Activated CD4-positive, alpha-beta T cell treated with anti-CD3 and anti-CD28 coated beads for 36 hours (primary cell): ENCODE measurements at regions not wholly inside any gene's neighbourhood (a gene's known extent, or its start where the extent isn't known, plus 50 kb on each side); places are given as distances from the start of the nearest gene placed in this dataset.

Experiments
- ATAC-seq: fragments of 200-7000 bp; cut with Tn5 transposase; one replicate; pipeline ENCODE4 v1.10.0; 2021; ENCODE audit warnings: mild to moderate bottlenecking, moderate library complexity
- CTCF ChIA-PET: fragments of 350-600 bp; sonication (Branson Sonifier 250); formaldehyde crosslinking; loops from one replicate; lab custom pipeline; 2021; ENCODE audit warnings: antibody characterized with exemption; lab: Charles Lee
- POLR2A ChIA-PET: fragments of 350-600 bp; sonication (Branson Sonifier 250); formaldehyde crosslinking; loops from one replicate; lab custom pipeline; 2021; ENCODE audit warnings: antibody characterized with exemption, inconsistent platforms; lab: Charles Lee
- DNase-seq: peaks from one replicate; pipeline ENCODE4 v3.0.0-alpha.2; 2020
- H3K27ac Mint-ChIP-seq: one replicate; pipeline ENCODE4 v1.8.0; 2021; ENCODE audit warnings: mixed read lengths
- H3K27me3 Mint-ChIP-seq: one replicate; pipeline ENCODE4 v1.8.0; 2021; ENCODE audit warnings: mixed read lengths
- H3K36me3 Mint-ChIP-seq: one replicate; pipeline ENCODE4 v1.8.0; 2021; ENCODE audit warnings: low read depth, mixed read lengths
- H3K4me1 Mint-ChIP-seq: one replicate; pipeline ENCODE4 v1.8.0; 2021; ENCODE audit warnings: mixed read lengths
- H3K4me3 Mint-ChIP-seq: one replicate; pipeline ENCODE4 v1.8.0; 2021; ENCODE audit warnings: mild to moderate bottlenecking, moderate library complexity, mixed read lengths
- H3K9me3 Mint-ChIP-seq: one replicate; pipeline ENCODE4 v1.8.0; 2021; ENCODE audit warnings: low read depth, mixed read lengths
- intact Hi-C, 2 experiments: fragments of 100-400 bp; cut with DNase I in 1 of 2; cut with micrococcal nuclease in 1 of 2; formaldehyde crosslinking; loops; one replicate each; pipeline versions ENCODE4 v1.14.2 to v1.15.1; 2022 to 2024; cut with DNase I, micrococcal nuclease

- ChIA-PET POLR2A (no interaction called here), CTCF (no interaction called here)
- DNase-seq, result no peak
- H3K27ac Mint-ChIP-seq, result no peak overlapping the region
- no peaks in the 10 kb centered on the region for H3K4me1 Mint-ChIP-seq
- no peak overlapping the region for H3K4me3 Mint-ChIP-seq
- H3K36me3 Mint-ChIP-seq, result no peaks in the 10 kb centered on the region
- no peak for ATAC-seq
- intact Hi-C loops, result no loop called here
- H3K27me3 Mint-ChIP-seq, result no peaks in the 10 kb centered on the region
- peaks cover 25% of the 10 kb centered on the region for H3K9me3 Mint-ChIP-seq
Measured at GRCh38 chr16:6836766-6837165, 495.9 kb upstream of the RBFOX1 start.

- POLR2A ChIA-PET, result no interaction called here
- no peak overlapping the region for H3K4me3 Mint-ChIP-seq
- CTCF ChIA-PET, result no interaction called here
Measured at GRCh38 chr16:6835941-6836340, 496.7 kb upstream of the RBFOX1 start.

GRCh38 chr16:6835516-6835915 is 497.1 kb upstream of the RBFOX1 start:
- Mint-ChIP-seq H3K4me3 (no peak overlapping the region), H3K4me1 (no peaks in the 10 kb centered on the region), H3K27me3 (no peaks in the 10 kb centered on the region), H3K36me3 (no peaks in the 10 kb centered on the region), H3K27ac (no peak overlapping the region), H3K9me3 (peaks cover 23% of the 10 kb centered on the region)
- ATAC-seq (no peak), DNase-seq (no peak)
- ChIA-PET CTCF (no interaction called here), POLR2A (no interaction called here)
- intact Hi-C loops, result no loop called here

More at GRCh38 chr16:6835941-6836340, 496.7 kb upstream of the RBFOX1 start:
- no peak for ATAC-seq
- Mint-ChIP-seq H3K36me3 (no peaks in the 10 kb centered on the region), H3K27ac (no peak overlapping the region), H3K27me3 (no peaks in the 10 kb centered on the region), H3K9me3 (peaks cover 23% of the 10 kb centered on the region), H3K4me1 (no peaks in the 10 kb centered on the region)
- no peak for DNase-seq
- intact Hi-C loops, result no loop called here

DNA sequence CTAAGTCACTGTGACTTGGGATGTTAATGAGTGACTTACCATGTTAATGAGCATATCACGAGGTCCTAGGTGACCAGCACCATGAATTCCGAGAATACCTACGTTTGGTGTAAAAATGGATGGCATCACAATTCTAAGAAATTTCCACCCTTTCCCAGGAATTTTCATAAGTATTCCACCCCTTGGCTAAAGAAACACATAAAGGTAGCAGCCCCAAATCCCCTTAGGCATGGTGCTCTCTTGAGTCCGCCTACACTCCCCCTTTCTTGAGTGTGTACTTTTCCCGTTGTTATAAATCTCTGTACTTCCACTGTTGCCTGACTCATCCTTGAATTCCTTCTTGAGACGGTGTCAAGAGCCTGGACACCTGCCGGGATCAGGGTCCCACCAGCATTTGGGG is 504.0 kb upstream of the RBFOX1 start:
- POLR2A ChIA-PET, result no interaction called here
- H3K4me3 Mint-ChIP-seq, result no peak overlapping the region
- no peaks in the 10 kb centered on the region for H3K27me3 Mint-ChIP-seq

DNA sequence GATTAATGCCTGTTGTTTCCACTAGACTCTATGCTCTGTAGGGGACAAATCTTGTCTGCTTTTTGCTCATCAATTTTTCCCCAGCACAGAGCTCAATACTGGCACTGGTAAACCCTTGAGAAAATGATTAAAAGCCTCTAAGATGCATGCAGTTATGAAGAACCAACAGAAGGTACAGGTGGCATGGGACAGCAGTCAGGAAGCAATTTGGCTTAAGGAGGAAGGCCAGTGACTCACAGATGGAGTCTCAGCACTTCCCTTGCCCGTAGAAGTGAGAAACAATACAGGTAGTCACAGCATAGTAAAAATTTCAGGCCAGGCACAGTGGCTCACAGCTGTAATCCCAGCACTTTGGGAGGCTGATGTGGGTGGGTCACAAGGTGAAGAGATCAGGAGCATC is 504.7 kb upstream of the RBFOX1 start:
- DNase-seq, result no peak
- no peaks in the 10 kb centered on the region for H3K4me1 Mint-ChIP-seq
- no peak for ATAC-seq
- H3K9me3 Mint-ChIP-seq, result peaks cover 16% of the 10 kb centered on the region
- ChIA-PET CTCF (no interaction called here), POLR2A (no interaction called here)
- no peaks in the 10 kb centered on the region for H3K27me3 Mint-ChIP-seq
- H3K27ac Mint-ChIP-seq, result no peak overlapping the region
- intact Hi-C loops, result no loop called here
- H3K4me3 Mint-ChIP-seq, result no peak overlapping the region
- H3K36me3 Mint-ChIP-seq, result no peaks in the 10 kb centered on the region

More for the DNA sequence above, 504.0 kb upstream of the RBFOX1 start:
- no peaks in the 10 kb centered on the region for H3K36me3 Mint-ChIP-seq
- CTCF ChIA-PET, result no interaction called here
- H3K4me1 Mint-ChIP-seq, result no peaks in the 10 kb centered on the region
- peaks cover 16% of the 10 kb centered on the region for H3K9me3 Mint-ChIP-seq
- H3K27ac Mint-ChIP-seq, result no peak overlapping the region
- DNase-seq (no peak), ATAC-seq (no peak)
- intact Hi-C loops, result no loop called here

- ChIA-PET POLR2A (no interaction called here), CTCF (no interaction called here)
- no peak for ATAC-seq
- Mint-ChIP-seq H3K4me1 (no peaks in the 10 kb centered on the region), H3K27me3 (no peaks in the 10 kb centered on the region), H3K27ac (no peak overlapping the region), H3K4me3 (no peak overlapping the region), H3K36me3 (no peaks in the 10 kb centered on the region), H3K9me3 (peaks cover 14% of the 10 kb centered on the region)
- intact Hi-C loops, result no loop called here
- no peak for DNase-seq
Measured at GRCh38 chr16:6827267-6827666, 505.4 kb upstream of the RBFOX1 start.

DNA sequence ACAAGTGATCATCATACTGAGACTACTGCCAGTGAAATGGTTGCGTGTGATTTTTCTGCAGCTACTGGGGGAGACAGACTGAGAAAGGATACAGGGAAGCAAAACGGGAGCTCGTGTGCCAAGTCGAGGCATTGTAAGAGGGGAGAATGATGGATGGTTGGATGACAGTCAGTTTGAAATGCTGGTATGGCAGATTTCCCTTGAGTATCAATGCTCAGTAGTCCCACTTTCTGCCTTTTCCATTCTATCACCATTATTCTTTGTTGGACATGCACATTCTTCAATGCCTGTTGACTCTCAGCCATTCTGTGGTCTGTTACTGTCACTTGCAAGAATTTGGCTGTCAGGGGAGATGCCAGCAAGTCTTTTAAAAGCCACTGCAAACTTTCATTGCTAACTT is 510.6 kb upstream of the RBFOX1 start:
- Mint-ChIP-seq H3K4me3 (no peak overlapping the region), H3K4me1 (no peaks in the 10 kb centered on the region), H3K27ac (no peak overlapping the region), H3K27me3 (no peaks in the 10 kb centered on the region), H3K36me3 (no peaks in the 10 kb centered on the region), H3K9me3 (peaks cover 19% of the 10 kb centered on the region)
- intact Hi-C loops, result no loop called here
- ATAC-seq, result no peak
- no peak for DNase-seq
- ChIA-PET CTCF (no interaction called here), POLR2A (no interaction called here)

DNA sequence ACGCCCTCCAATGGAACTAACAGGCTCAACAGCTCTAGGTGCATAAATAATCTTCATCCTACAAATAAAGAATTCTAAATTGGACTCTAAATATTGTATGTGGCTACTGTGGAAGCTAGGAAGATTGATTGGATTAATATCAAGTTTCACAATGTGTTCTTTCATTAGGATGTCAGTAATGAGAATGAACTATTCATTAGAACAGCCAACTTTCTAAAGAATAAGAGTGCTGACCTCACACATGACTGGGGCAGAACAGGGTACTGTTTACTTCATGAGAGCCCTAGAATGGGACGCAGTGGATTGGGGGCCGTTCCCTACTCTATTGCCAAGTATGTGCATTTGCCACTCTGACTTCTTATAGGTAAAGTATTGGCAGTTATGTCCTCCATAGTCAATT is 528.2 kb upstream of the RBFOX1 start:
- no peaks in the 10 kb centered on the region for H3K27me3 Mint-ChIP-seq
- ATAC-seq (no peak), DNase-seq (no peak)
- H3K4me3 Mint-ChIP-seq, result no peak overlapping the region
- no peaks in the 10 kb centered on the region for H3K36me3 Mint-ChIP-seq
- intact Hi-C loops, result no loop called here
- peaks cover 18% of the 10 kb centered on the region for H3K9me3 Mint-ChIP-seq
- H3K4me1 Mint-ChIP-seq, result no peaks in the 10 kb centered on the region
- ChIA-PET CTCF (no interaction called here), POLR2A (no interaction called here)
- H3K27ac Mint-ChIP-seq, result no peak overlapping the region

- POLR2A ChIA-PET, result interaction anchor here (0.6 kb wide), 1 partner anchor 220 kb away, joined by 4 read pairs; no protein-coding TSS in a partner anchor
- H3K27me3 Mint-ChIP-seq, result no peaks in the 10 kb centered on the region
- DNase-seq (no peak), ATAC-seq (no peak)
- no peak overlapping the region for H3K27ac Mint-ChIP-seq
- H3K9me3 Mint-ChIP-seq, result peaks cover 19% of the 10 kb centered on the region
- intact Hi-C loops, result no loop called here
- no peaks in the 10 kb centered on the region for H3K36me3 Mint-ChIP-seq
- no peak overlapping the region for H3K4me3 Mint-ChIP-seq
- no peaks in the 10 kb centered on the region for H3K4me1 Mint-ChIP-seq
- CTCF ChIA-PET, result no interaction called here
Measured at GRCh38 chr16:6803176-6803575, 529.5 kb upstream of the RBFOX1 start.

- intact Hi-C loops, result no loop called here
- Mint-ChIP-seq H3K36me3 (no peaks in the 10 kb centered on the region), H3K27me3 (no peaks in the 10 kb centered on the region), H3K27ac (no peak overlapping the region), H3K4me1 (no peaks in the 10 kb centered on the region), H3K9me3 (peaks cover 8% of the 10 kb centered on the region), H3K4me3 (no peak overlapping the region)
- DNase-seq (no peak), ATAC-seq (no peak)
- ChIA-PET POLR2A (no interaction called here), CTCF (no interaction called here)
Measured at GRCh38 chr16:6797223-6797622, 535.4 kb upstream of the RBFOX1 start.

DNA sequence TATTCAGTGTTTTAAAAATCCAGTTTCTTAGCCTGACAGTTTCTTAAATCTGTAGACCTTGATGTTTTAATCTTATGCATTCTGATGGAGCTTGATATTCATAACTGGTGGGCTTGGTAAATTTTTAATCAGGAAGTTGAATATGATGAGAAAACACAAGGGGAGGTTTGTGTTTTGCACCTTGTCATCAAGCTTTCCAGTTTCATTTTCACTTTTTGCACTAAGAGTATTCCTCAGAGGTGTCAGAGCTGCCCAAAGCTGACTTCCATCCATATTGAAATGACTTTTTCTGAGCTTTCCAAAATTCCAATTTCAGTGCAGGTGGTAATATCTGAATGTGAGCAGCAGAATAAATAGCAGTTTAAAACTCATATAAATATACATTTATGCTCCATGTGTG is 555.0 kb upstream of the RBFOX1 start:
- ATAC-seq (no peak), DNase-seq (no peak)
- POLR2A ChIA-PET, result no interaction called here
- H3K4me3 Mint-ChIP-seq, result no peak overlapping the region
- H3K36me3 Mint-ChIP-seq, result no peaks in the 10 kb centered on the region
- H3K27ac Mint-ChIP-seq, result no peak overlapping the region
- no peaks in the 10 kb centered on the region for H3K27me3 Mint-ChIP-seq
- H3K9me3 Mint-ChIP-seq, result peaks cover 7% of the 10 kb centered on the region
- intact Hi-C loops, result no loop called here
- CTCF ChIA-PET, result no interaction called here
- no peaks in the 10 kb centered on the region for H3K4me1 Mint-ChIP-seq

DNA sequence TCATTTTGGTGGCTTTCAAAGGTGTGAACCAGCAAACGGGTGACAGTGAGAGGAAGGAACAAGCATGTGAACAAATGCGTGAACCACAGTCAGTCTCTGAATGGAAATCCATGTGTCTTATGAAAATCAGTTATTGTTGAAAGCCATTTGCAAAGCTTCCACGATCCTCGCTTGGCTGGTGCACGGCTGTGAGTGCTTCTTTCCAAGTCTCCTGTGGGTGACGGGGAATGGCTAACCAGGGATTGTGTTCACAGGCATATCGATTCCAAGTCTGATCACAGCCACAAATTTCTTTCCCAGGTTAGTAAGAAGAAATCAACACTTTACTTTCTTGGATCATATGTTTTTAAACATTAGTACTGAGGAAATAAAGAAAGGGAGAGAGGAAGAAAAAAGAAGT is 556.9 kb upstream of the RBFOX1 start:
- Mint-ChIP-seq H3K9me3 (peaks cover 6% of the 10 kb centered on the region), H3K36me3 (no peaks in the 10 kb centered on the region), H3K27ac (no peak overlapping the region), H3K4me1 (no peaks in the 10 kb centered on the region), H3K4me3 (no peak overlapping the region), H3K27me3 (no peaks in the 10 kb centered on the region)
- ChIA-PET CTCF (no interaction called here), POLR2A (no interaction called here)
- DNase-seq, result no peak
- intact Hi-C loops, result no loop called here
- no peak for ATAC-seq

DNA sequence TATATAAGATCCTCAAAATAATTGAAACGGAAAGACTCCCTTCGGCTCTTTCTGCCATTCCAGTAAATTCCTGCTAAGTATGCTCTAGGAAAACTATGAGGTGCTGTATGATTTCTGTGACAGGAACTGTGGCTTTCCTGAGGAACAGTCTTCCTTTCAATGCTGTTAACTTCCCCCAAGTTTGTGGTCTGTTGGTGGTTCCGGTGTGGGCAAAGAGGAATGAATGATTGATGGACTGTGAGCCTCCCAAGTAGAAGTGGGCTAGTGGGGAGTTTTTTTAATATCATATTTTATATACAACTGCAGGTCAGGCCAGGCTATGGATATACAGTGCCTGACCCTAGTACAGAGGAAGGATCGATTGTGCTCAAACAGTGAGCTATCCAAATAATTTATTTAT is 560.7 kb upstream of the RBFOX1 start:
- POLR2A ChIA-PET, result no interaction called here
- no peak for DNase-seq
- CTCF ChIA-PET, result no interaction called here
- Mint-ChIP-seq H3K27me3 (no peaks in the 10 kb centered on the region), H3K4me1 (no peaks in the 10 kb centered on the region), H3K36me3 (no peaks in the 10 kb centered on the region), H3K27ac (no peak overlapping the region), H3K4me3 (no peak overlapping the region), H3K9me3 (peaks cover 2% of the 10 kb centered on the region)
- intact Hi-C loops, result no loop called here
- ATAC-seq, result no peak
